Tibial nerve (tissue), 4 donors: ENCODE measurements at regions not wholly inside any gene's neighbourhood (a gene's known extent, or its start where the extent isn't known, plus 50 kb on each side); places are given as distances from the start of the nearest gene placed in this dataset.

Experiments used
- EP300 ChIP-seq, 2 donors: sonication (generic); formaldehyde crosslinking; IDR thresholded peaks; one replicate each; pipeline ENCODE4 v1.6.1; 2017; ENCODE audit warnings: antibody characterized with exemption in 2 of 2, mild to moderate bottlenecking in 1 of 2
- POLR2A ChIP-seq, 2 donors: fragments of 450-650 bp; IDR thresholded peaks; one replicate each; pipeline ENCODE4 v1.6.1; 2017; ENCODE audit warnings: antibody characterized with exemption in 2 of 2, mild to moderate bottlenecking in 2 of 2, moderate library complexity in 2 of 2
- TF ChIP-seq, protein P1 (sequence below), 5 experiments: fragments of 200-600 bp in 3 of 5; fragments of 450-650 bp in 2 of 5; sonication (generic) in 3 of 5; IDR thresholded peaks; one replicate each; pipeline ENCODE4 v1.5.1; 2016 to 2019; ENCODE audit warnings: antibody characterized with exemption in 5 of 5, mild to moderate bottlenecking in 3 of 5, moderate library complexity in 2 of 5

- TF ChIP-seq, protein P1, sequence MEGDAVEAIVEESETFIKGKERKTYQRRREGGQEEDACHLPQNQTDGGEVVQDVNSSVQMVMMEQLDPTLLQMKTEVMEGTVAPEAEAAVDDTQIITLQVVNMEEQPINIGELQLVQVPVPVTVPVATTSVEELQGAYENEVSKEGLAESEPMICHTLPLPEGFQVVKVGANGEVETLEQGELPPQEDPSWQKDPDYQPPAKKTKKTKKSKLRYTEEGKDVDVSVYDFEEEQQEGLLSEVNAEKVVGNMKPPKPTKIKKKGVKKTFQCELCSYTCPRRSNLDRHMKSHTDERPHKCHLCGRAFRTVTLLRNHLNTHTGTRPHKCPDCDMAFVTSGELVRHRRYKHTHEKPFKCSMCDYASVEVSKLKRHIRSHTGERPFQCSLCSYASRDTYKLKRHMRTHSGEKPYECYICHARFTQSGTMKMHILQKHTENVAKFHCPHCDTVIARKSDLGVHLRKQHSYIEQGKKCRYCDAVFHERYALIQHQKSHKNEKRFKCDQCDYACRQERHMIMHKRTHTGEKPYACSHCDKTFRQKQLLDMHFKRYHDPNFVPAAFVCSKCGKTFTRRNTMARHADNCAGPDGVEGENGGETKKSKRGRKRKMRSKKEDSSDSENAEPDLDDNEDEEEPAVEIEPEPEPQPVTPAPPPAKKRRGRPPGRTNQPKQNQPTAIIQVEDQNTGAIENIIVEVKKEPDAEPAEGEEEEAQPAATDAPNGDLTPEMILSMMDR (IDR thresholded peaks at IDR 0.05), result no peak
- no peak for TF ChIP-seq POLR2A (IDR thresholded peaks at IDR 0.05)
- TF ChIP-seq EP300 (IDR thresholded peaks at IDR 0.05), result no peak
These were observed 440.8 kb downstream of the NPHP4 start for GRCh38 chr1:5551274-5551975.
